Neural progenitor cell (in vitro differentiated cells): ENCODE measurements at regions not wholly inside any gene's neighbourhood (a gene's known extent, or its start where the extent isn't known, plus 50 kb on each side); places are given as distances from the start of the nearest gene placed in this dataset.

Experiments used
- EZH2 ChIP-seq: fragments of 200-600 bp; sonication (generic); IDR thresholded peaks from 2 replicates; pipeline ENCODE4 v1.6.1; 2017; ENCODE audit warnings: antibody characterized with exemption, mild to moderate bottlenecking, moderate library complexity
- TF ChIP-seq, protein P1 (sequence below): fragments of 200-600 bp; sonication (generic); IDR thresholded peaks from 2 replicates; pipeline ENCODE4 v1.5.1; 2017; ENCODE audit warnings: antibody characterized with exemption, mild to moderate bottlenecking

DNA sequence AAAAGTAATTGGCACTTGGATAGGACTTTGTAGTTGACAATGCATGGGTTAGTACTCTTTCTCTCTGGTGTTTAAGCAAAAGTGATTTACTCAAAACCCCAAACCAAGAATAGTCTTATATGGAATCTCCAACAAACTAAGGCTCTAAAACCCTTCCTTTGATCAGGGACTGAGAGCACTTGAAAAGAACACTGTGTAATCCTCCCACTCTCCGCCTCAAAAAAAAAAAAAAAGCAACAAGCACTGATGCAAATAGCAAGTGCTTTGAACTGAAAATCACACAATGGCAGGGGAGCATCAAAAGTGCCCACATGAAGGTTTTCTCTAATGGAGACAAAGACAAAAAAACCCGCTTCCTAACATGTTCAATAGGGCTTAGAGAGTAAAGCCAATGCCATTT lies 467.9 kb upstream of the AUTS2 start:
- TF ChIP-seq, protein P1, sequence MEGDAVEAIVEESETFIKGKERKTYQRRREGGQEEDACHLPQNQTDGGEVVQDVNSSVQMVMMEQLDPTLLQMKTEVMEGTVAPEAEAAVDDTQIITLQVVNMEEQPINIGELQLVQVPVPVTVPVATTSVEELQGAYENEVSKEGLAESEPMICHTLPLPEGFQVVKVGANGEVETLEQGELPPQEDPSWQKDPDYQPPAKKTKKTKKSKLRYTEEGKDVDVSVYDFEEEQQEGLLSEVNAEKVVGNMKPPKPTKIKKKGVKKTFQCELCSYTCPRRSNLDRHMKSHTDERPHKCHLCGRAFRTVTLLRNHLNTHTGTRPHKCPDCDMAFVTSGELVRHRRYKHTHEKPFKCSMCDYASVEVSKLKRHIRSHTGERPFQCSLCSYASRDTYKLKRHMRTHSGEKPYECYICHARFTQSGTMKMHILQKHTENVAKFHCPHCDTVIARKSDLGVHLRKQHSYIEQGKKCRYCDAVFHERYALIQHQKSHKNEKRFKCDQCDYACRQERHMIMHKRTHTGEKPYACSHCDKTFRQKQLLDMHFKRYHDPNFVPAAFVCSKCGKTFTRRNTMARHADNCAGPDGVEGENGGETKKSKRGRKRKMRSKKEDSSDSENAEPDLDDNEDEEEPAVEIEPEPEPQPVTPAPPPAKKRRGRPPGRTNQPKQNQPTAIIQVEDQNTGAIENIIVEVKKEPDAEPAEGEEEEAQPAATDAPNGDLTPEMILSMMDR, result no peak
- no peak for TF ChIP-seq EZH2
